SU-DHL-6 (cell line): ENCODE measurements at regions not wholly inside any gene's neighbourhood (a gene's known extent, or its start where the extent isn't known, plus 50 kb on each side); places are given as distances from the start of the nearest gene placed in this dataset.

Experiments
- H2AFZ ChIP-seq: fragments of 200-600 bp; sonication (generic); 2 replicates; pipeline ENCODE4 v1.6.1; 2014; ENCODE audit warnings: low read depth, mild to moderate bottlenecking, moderate library complexity, mixed read lengths, antibody characterized with exemption, low read length; ENCODE audit not compliant: severe bottlenecking
- H3F3A ChIP-seq: fragments of 200-600 bp; shearing (Covaris generic); 2 replicates; pipeline ENCODE4 v1.6.0; 2016; ENCODE audit warnings: antibody characterized with exemption, mild to moderate bottlenecking; ENCODE audit not compliant: insufficient read depth
- H3K27ac ChIP-seq: fragments of 200-600 bp; sonication (generic); 2 replicates; pipeline ENCODE4 v1.5.1; 2016; ENCODE audit warnings: low read depth, mild to moderate bottlenecking, low read length, moderate library complexity, mixed read lengths
- H3K27me3 ChIP-seq: fragments of 200-600 bp; sonication (generic), shearing (Covaris generic); 2 replicates; pipeline ENCODE4 v1.6.0; 2014; ENCODE audit warnings: mild to moderate bottlenecking, low read length
- H3K36me3 ChIP-seq: fragments of 200-600 bp; sonication (generic); 2 replicates; pipeline ENCODE4 v1.6.1; 2014; ENCODE audit warnings: mild to moderate bottlenecking, low read length, mixed read lengths
- H3K4me2 ChIP-seq: fragments of 300-600, 200-600 bp; shearing (Covaris generic), sonication (generic); 2 replicates; pipeline ENCODE4 v1.6.0; 2014; ENCODE audit warnings: low read length, low read depth, mild to moderate bottlenecking; ENCODE audit not compliant: poor library complexity, severe bottlenecking
- H3K4me3 ChIP-seq: fragments of 200-600 bp; sonication (generic); 2 replicates; pipeline ENCODE4 v1.5.1; 2014; ENCODE audit warnings: antibody characterized with exemption, low read length, mild to moderate bottlenecking, mixed read lengths; ENCODE audit not compliant: insufficient read depth, poor library complexity, severe bottlenecking
- H3K79me2 ChIP-seq: fragments of 200-600 bp; sonication (generic); 2 replicates; pipeline ENCODE4 v1.6.1; 2014; ENCODE audit warnings: mild to moderate bottlenecking, low read length, moderate library complexity; ENCODE audit not compliant: insufficient read depth
- H3K9ac ChIP-seq: fragments of 200-600 bp; sonication (generic); 2 replicates; pipeline ENCODE4 v1.7.0; 2014; ENCODE audit warnings: mild to moderate bottlenecking, low read length
- H3K9me2 ChIP-seq: fragments of 200-600 bp; sonication (generic); replicated peaks from 2 replicates; pipeline ENCODE4 v1.6.1; 2014; ENCODE audit warnings: low read length; ENCODE audit not compliant: insufficient read depth
- H3K9me3 ChIP-seq: fragments of 200-600 bp; sonication (generic); 2 replicates; pipeline ENCODE4 v1.6.1; 2014; ENCODE audit warnings: low read length, mixed read lengths; ENCODE audit not compliant: insufficient read depth
- H4K20me1 ChIP-seq: fragments of 200-600 bp; sonication (generic); 2 replicates; pipeline ENCODE4 v1.6.1; 2014; ENCODE audit warnings: low read depth, mild to moderate bottlenecking, antibody characterized with exemption, low read length, moderate library complexity, mixed read lengths
- EZH2phosphoT487 ChIP-seq: fragments of 200-600 bp; sonication (generic), shearing (Covaris generic); conservative IDR thresholded peaks from 2 replicates; pipeline ENCODE4 v1.6.1; 2018; ENCODE audit warnings: mild to moderate bottlenecking, antibody characterized with exemption, low read length, moderate library complexity, mixed read lengths
- TF ChIP-seq, protein P1 (sequence below): fragments of 200-600 bp; sonication (generic); IDR thresholded peaks from one replicate; pipeline ENCODE4 v1.5.1; 2017; ENCODE audit warnings: antibody characterized with exemption, mild to moderate bottlenecking, low read length, moderate library complexity; ENCODE audit not compliant: insufficient read depth, poor library complexity, severe bottlenecking

DNA sequence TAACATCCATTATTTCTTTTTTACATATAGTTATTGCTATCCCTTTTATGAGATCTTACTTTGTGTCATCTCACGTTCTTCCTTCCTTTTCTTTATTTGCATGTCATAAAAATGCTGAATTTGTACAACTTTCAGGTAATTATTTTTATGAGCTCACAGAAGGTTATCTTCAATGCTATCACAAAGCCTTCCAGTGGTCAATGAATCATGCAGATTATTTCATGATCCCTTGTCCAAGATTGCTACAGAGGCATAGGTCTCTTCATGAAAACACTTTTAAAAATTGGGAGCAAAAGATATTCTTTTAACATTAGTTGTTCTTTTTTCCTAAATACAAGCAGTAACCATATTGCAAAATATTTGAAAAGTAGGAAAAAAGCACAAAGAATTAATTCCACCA lies 880.1 kb upstream of the NR2F2 start:
- Histone ChIP-seq H3K4me2 (no peak overlapping the region), H3K36me3 (no peaks in the 10 kb centered on the region), H3K9ac (no peak overlapping the region), H3F3A (no peaks in the 10 kb centered on the region), H3K27ac (no peak overlapping the region), H3K9me3 (no peaks in the 10 kb centered on the region), H3K27me3 (no peaks in the 10 kb centered on the region), H3K4me3 (no peak overlapping the region), H4K20me1 (no peaks in the 10 kb centered on the region), H3K79me2 (no peaks in the 10 kb centered on the region), H2AFZ (no peak overlapping the region), H3K9me2 (no peaks in the 10 kb centered on the region)
- TF ChIP-seq, protein P1, sequence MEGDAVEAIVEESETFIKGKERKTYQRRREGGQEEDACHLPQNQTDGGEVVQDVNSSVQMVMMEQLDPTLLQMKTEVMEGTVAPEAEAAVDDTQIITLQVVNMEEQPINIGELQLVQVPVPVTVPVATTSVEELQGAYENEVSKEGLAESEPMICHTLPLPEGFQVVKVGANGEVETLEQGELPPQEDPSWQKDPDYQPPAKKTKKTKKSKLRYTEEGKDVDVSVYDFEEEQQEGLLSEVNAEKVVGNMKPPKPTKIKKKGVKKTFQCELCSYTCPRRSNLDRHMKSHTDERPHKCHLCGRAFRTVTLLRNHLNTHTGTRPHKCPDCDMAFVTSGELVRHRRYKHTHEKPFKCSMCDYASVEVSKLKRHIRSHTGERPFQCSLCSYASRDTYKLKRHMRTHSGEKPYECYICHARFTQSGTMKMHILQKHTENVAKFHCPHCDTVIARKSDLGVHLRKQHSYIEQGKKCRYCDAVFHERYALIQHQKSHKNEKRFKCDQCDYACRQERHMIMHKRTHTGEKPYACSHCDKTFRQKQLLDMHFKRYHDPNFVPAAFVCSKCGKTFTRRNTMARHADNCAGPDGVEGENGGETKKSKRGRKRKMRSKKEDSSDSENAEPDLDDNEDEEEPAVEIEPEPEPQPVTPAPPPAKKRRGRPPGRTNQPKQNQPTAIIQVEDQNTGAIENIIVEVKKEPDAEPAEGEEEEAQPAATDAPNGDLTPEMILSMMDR, result no peak
- TF ChIP-seq EZH2phosphoT487, result no peak

- no peaks in the 10 kb centered on the region for H3K36me3 ChIP-seq
- no peaks in the 10 kb centered on the region for H3F3A ChIP-seq
- no peaks in the 10 kb centered on the region for H3K9me3 ChIP-seq
- no peaks in the 10 kb centered on the region for H3K9me2 ChIP-seq
- H3K9ac ChIP-seq, result no peak overlapping the region
- no peak overlapping the region for H3K4me3 ChIP-seq
- no peaks in the 10 kb centered on the region for H3K27me3 ChIP-seq
- H3K79me2 ChIP-seq, result no peaks in the 10 kb centered on the region
- no peak overlapping the region for H3K4me2 ChIP-seq
- TF ChIP-seq, protein P1, result no peak
- TF ChIP-seq EZH2phosphoT487, result no peak
- no peak overlapping the region for H3K27ac ChIP-seq
- no peak overlapping the region for H2AFZ ChIP-seq
- H4K20me1 ChIP-seq, result no peaks in the 10 kb centered on the region
Measured at GRCh38 chr15:95451938-95452337, 878.6 kb upstream of the NR2F2 start.

GRCh38 chr15:95454403-95455262 lies 875.9 kb upstream of the NR2F2 start:
- no peak overlapping the region for H2AFZ ChIP-seq
- TF ChIP-seq, protein P1, result no peak
- TF ChIP-seq EZH2phosphoT487, result no peak
- H3K9ac ChIP-seq, result no peak overlapping the region
- H3K27ac ChIP-seq, result no peak overlapping the region
- H3K4me3 ChIP-seq, result no peak overlapping the region
- H3K9me3 ChIP-seq, result no peaks in the 10 kb centered on the region
- H3K36me3 ChIP-seq, result no peaks in the 10 kb centered on the region
- H4K20me1 ChIP-seq, result no peaks in the 10 kb centered on the region
- H3F3A ChIP-seq, result no peaks in the 10 kb centered on the region
- no peaks in the 10 kb centered on the region for H3K79me2 ChIP-seq
- no peak overlapping the region for H3K4me2 ChIP-seq
- no peaks in the 10 kb centered on the region for H3K27me3 ChIP-seq
- H3K9me2 ChIP-seq, result no peaks in the 10 kb centered on the region
